Astrocyte (in vitro differentiated cells and primary cell): ENCODE measurements at regions not wholly inside any gene's neighbourhood (a gene's known extent, or its start where the extent isn't known, plus 50 kb on each side); places are given as distances from the start of the nearest gene placed in this dataset.

Source experiments
- EZH2 ChIP-seq: IDR thresholded peaks from 2 replicates; pipeline ENCODE4 v1.6.1; 2012; ENCODE audit warnings: mild to moderate bottlenecking, low read length, inconsistent platforms; ENCODE audit not compliant: insufficient read depth
- TF ChIP-seq, protein P1 (sequence below): IDR thresholded peaks from 2 replicates; pipeline ENCODE4 v1.5.1; 2011; ENCODE audit warnings: low read depth, mild to moderate bottlenecking, inconsistent platforms, low read length, moderate library complexity; ENCODE audit not compliant: insufficient read depth

DNA sequence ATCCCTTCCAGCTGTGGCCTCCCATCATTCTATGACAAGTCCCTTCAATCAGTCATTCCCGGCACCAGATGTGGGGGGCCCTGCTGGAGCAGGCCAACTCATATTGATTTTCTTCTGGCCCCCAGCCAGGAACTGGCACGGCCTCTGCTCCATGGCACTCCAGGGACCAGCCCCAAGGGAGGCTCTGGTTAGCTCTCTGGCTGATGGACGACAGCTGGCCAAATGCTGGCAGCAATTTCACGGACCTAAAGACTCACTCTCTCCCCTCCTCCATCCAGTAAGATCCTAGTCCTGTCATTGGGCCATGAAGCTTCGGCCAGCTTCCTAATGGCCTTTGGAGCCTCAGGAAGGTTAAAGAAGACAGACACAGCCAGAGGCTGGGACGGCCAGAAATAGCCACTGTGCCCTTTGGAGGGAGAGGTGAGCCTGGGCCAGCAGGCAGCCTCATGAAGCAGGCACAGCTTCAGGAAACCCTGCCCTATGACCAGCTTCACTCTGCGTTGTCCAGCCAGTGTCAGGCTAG is 131.0 kb downstream of the MEX3B start:
- TF ChIP-seq, protein P1, sequence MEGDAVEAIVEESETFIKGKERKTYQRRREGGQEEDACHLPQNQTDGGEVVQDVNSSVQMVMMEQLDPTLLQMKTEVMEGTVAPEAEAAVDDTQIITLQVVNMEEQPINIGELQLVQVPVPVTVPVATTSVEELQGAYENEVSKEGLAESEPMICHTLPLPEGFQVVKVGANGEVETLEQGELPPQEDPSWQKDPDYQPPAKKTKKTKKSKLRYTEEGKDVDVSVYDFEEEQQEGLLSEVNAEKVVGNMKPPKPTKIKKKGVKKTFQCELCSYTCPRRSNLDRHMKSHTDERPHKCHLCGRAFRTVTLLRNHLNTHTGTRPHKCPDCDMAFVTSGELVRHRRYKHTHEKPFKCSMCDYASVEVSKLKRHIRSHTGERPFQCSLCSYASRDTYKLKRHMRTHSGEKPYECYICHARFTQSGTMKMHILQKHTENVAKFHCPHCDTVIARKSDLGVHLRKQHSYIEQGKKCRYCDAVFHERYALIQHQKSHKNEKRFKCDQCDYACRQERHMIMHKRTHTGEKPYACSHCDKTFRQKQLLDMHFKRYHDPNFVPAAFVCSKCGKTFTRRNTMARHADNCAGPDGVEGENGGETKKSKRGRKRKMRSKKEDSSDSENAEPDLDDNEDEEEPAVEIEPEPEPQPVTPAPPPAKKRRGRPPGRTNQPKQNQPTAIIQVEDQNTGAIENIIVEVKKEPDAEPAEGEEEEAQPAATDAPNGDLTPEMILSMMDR, result no peak
- TF ChIP-seq EZH2, result no peak
